CD4-positive, alpha-beta T cell treated with Interleukin-10 for 1 hour (primary cell): ENCODE measurements at regions not wholly inside any gene's neighbourhood (a gene's known extent, or its start where the extent isn't known, plus 50 kb on each side); places are given as distances from the start of the nearest gene placed in this dataset.

Source experiments
- DNase-seq: peaks from one replicate; pipeline ENCODE4 v3.0.0-alpha.2; 2020

GRCh38 chr1:56061824-56062223, 517.5 kb downstream of the PLPP3 start:
- DNase-seq: no peak

- DNase-seq: no peak
These were observed 518.5 kb downstream of the PLPP3 start for GRCh38 chr1:56060906-56061305.

- no peak for DNase-seq
These were observed 521.6 kb downstream of the PLPP3 start for GRCh38 chr1:56057466-56058405.

- no peak for DNase-seq
These were observed 522.7 kb downstream of the PLPP3 start for GRCh38 chr1:56056438-56057287.

GRCh38 chr1:56054959-56055358, 524.4 kb downstream of the PLPP3 start:
- DNase-seq: no peak

- DNase-seq: no peak
These were observed 527.3 kb downstream of the PLPP3 start for GRCh38 chr1:56052041-56052440.

GRCh38 chr1:56050911-56051310, 528.5 kb downstream of the PLPP3 start:
- no peak for DNase-seq

- no peak for DNase-seq
These were observed 533.9 kb downstream of the PLPP3 start for GRCh38 chr1:56045477-56045876.

GRCh38 chr1:56045062-56045461, 534.3 kb downstream of the PLPP3 start:
- no peak for DNase-seq

GRCh38 chr1:56036479-56036878, 542.9 kb downstream of the PLPP3 start:
- DNase-seq: no peak

GRCh38 chr1:56034847-56035481, 544.4 kb downstream of the PLPP3 start:
- DNase-seq: no peak

GRCh38 chr1:56034222-56034621, 545.1 kb downstream of the PLPP3 start:
- no peak for DNase-seq

- DNase-seq: no peak
These were observed 545.9 kb downstream of the PLPP3 start for GRCh38 chr1:56033321-56034037.

GRCh38 chr1:56032096-56032676, 547.2 kb downstream of the PLPP3 start:
- DNase-seq: no peak

GRCh38 chr1:56031001-56031400, 548.4 kb downstream of the PLPP3 start:
- DNase-seq: no peak

- no peak for DNase-seq
These were observed 549.9 kb downstream of the PLPP3 start for GRCh38 chr1:56029319-56030003.

GRCh38 chr1:56028911-56029310, 550.5 kb downstream of the PLPP3 start:
- no peak for DNase-seq

- no peak for DNase-seq
These were observed 551.1 kb downstream of the PLPP3 start for GRCh38 chr1:56028244-56028643.

- DNase-seq: no peak
These were observed 553.4 kb downstream of the PLPP3 start for GRCh38 chr1:56025942-56026341.

- DNase-seq: no peak
These were observed 555.2 kb downstream of the PLPP3 start for GRCh38 chr1:56024155-56024554.

- DNase-seq: no peak
These were observed 559.4 kb downstream of the PLPP3 start for GRCh38 chr1:56019922-56020321.

- no peak for DNase-seq
These were observed 559.9 kb downstream of the PLPP3 start for GRCh38 chr1:56019472-56019871.
